GM19351 (cell line): ENCODE measurements at regions not wholly inside any gene's neighbourhood (a gene's known extent, or its start where the extent isn't known, plus 50 kb on each side); places are given as distances from the start of the nearest gene placed in this dataset.

Experiments
- ATAC-seq: cut with Tn5 transposase; IDR thresholded peaks from one replicate; pipeline ENCODE4 v1.9.1; 2021; ENCODE audit warnings: mild to moderate bottlenecking, moderate library complexity; ENCODE audit not compliant: unreplicated experiment

- no peak for ATAC-seq
Measured at GRCh38 chr6:23278180-23278532, 708.8 kb downstream of the HDGFL1 start.

- ATAC-seq, result no peak
Measured at GRCh38 chr6:23280437-23280836, 711.1 kb downstream of the HDGFL1 start.

GRCh38 chr6:23282252-23283021 is 713.1 kb downstream of the HDGFL1 start:
- no peak for ATAC-seq

GRCh38 chr6:23293653-23294052 is 724.3 kb downstream of the HDGFL1 start:
- ATAC-seq, result no peak

GRCh38 chr6:23301556-23301955 is 732.2 kb downstream of the HDGFL1 start:
- no peak for ATAC-seq

- ATAC-seq, result no peak
Measured at GRCh38 chr6:23302514-23302913, 733.1 kb downstream of the HDGFL1 start.

- ATAC-seq, result no peak
Measured at GRCh38 chr6:23305325-23305943, 736.1 kb downstream of the HDGFL1 start.

GRCh38 chr6:23306251-23306950 is 737.0 kb downstream of the HDGFL1 start:
- ATAC-seq, result no peak

GRCh38 chr6:23307516-23307915 is 738.1 kb downstream of the HDGFL1 start:
- ATAC-seq, result no peak

- no peak for ATAC-seq
Measured at GRCh38 chr6:23308166-23308565, 738.8 kb downstream of the HDGFL1 start.

- ATAC-seq, result no peak
Measured at GRCh38 chr6:23311211-23311610, 741.8 kb downstream of the HDGFL1 start.

GRCh38 chr6:23316131-23316530 is 746.8 kb downstream of the HDGFL1 start:
- ATAC-seq, result no peak

GRCh38 chr6:23316931-23317330 is 747.6 kb downstream of the HDGFL1 start:
- ATAC-seq, result no peak

GRCh38 chr6:23319582-23319981 is 750.2 kb downstream of the HDGFL1 start:
- ATAC-seq, result no peak

GRCh38 chr6:23320471-23321015 is 751.2 kb downstream of the HDGFL1 start:
- no peak for ATAC-seq

GRCh38 chr6:23323897-23324296 is 754.5 kb downstream of the HDGFL1 start:
- ATAC-seq, result no peak

GRCh38 chr6:23325065-23325464 is 755.7 kb downstream of the HDGFL1 start:
- no peak for ATAC-seq

- no peak for ATAC-seq
Measured at GRCh38 chr6:23327621-23328020, 758.3 kb downstream of the HDGFL1 start.

GRCh38 chr6:23329086-23329485 is 759.7 kb downstream of the HDGFL1 start:
- no peak for ATAC-seq

- ATAC-seq, result no peak
Measured at GRCh38 chr6:23330632-23331031, 761.3 kb downstream of the HDGFL1 start.

GRCh38 chr6:23334360-23334759 is 765.0 kb downstream of the HDGFL1 start:
- ATAC-seq, result no peak

GRCh38 chr6:23335894-23336293 is 766.5 kb downstream of the HDGFL1 start:
- no peak for ATAC-seq
